HepG2 (cell line): ENCODE measurements at regions not wholly inside any gene's neighbourhood (a gene's known extent, or its start where the extent isn't known, plus 50 kb on each side); places are given as distances from the start of the nearest gene placed in this dataset.

ENCODE experiments used
- CTCF ChIP-seq: sonication (generic); formaldehyde crosslinking; IDR thresholded peaks from 2 replicates; pipeline ENCODE4 v1.5.0; 2020; ENCODE audit warnings: mild to moderate bottlenecking, missing genetic modification reagents, moderate library complexity
- FOXA1 ChIP-seq, 2 experiments: fragments of 450-650 bp in 1 of 2; sonication (generic) in 1 of 2; formaldehyde crosslinking in 1 of 2; IDR thresholded peaks; 2 replicates each; pipeline versions ENCODE4 v1.4.0 to v1.6.1; 2016 to 2020; ENCODE audit warnings: missing genetic modification reagents in 1 of 2
- PHF20 ChIP-seq: sonication (generic); formaldehyde crosslinking; IDR thresholded peaks from 2 replicates; pipeline ENCODE4 v1.5.0; 2020; ENCODE audit warnings: mild to moderate bottlenecking, missing genetic modification reagents
- POLR2AphosphoS5 ChIP-seq: IDR thresholded peaks from 2 replicates; pipeline ENCODE4 v1.6.1; 2012; ENCODE audit warnings: low read depth, low read length
- SALL2 ChIP-seq: sonication (generic); formaldehyde crosslinking; IDR thresholded peaks from 2 replicates; pipeline ENCODE4 v1.8.1; 2023; ENCODE audit warnings: mild to moderate bottlenecking, missing genetic modification reagents, inconsistent platforms
- STAT6 ChIP-seq: sonication (generic); formaldehyde crosslinking; IDR thresholded peaks from 2 replicates; pipeline ENCODE4 v1.4.0; 2020; ENCODE audit warnings: missing genetic modification reagents, mild to moderate bottlenecking, borderline replicate concordance
- ZNF501 ChIP-seq: sonication (generic); formaldehyde crosslinking; IDR thresholded peaks from 2 replicates; pipeline ENCODE4 v1.5.1; 2020; ENCODE audit warnings: mild to moderate bottlenecking, moderate library complexity, missing genetic modification reagents
- ZNF670 ChIP-seq: sonication (generic); formaldehyde crosslinking; IDR thresholded peaks from 2 replicates; pipeline ENCODE4 v1.8.0; 2022; ENCODE audit warnings: mild to moderate bottlenecking, missing genetic modification reagents, borderline replicate concordance

GRCh38 chr15:72967811-72968530 lies 84.3 kb upstream of the NEO1 start:
- TF ChIP-seq ZNF501 (CRISPR knock-in tag) (no peak), POLR2AphosphoS5 (no peak), STAT6 (no peak), CTCF (no peak), PHF20 (no peak), FOXA1 (IDR thresholded peaks at IDR 0.05) (no peak), FOXA1 (CRISPR knock-in tag; IDR thresholded peaks at IDR 0.05) (no peak), SALL2 (CRISPR knock-in tag) (no peak), ZNF670 (CRISPR knock-in tag) (no peak)
